ENCODE measurements at regions not wholly inside any gene's neighbourhood (a gene's known extent, or its start where the extent isn't known, plus 50 kb on each side); places are given as distances from the start of the nearest gene placed in this dataset.

- TF ChIP-seq PBX3 (IDR thresholded peaks at IDR 0.05): no peak
- TF ChIP-seq TEAD4 (IDR thresholded peaks at IDR 0.05; ENCODE audit: borderline replicate concordance, insufficient read depth): no peak
Measured at GRCh38 chr2:2791606-2792005, 460.5 kb upstream of the MYT1L start (continued).

- Histone ChIP-seq H3K9ac (no peak overlapping the region), H3K9me3 (no peaks in the 10 kb centered on the region), H3K27me3 (ENCODE audit: insufficient read depth) (no peaks in the 10 kb centered on the region), H3K36me3 (replicated peaks in 1 of 2; ENCODE audit: control insufficient read depth in 1 of 2, insufficient read depth in 2 of 2, low read length in 1 of 2) (no peaks in the 10 kb centered on the region), H4K20me1 (ENCODE audit: insufficient read depth) (no peaks in the 10 kb centered on the region), H2AFZ (ENCODE audit: low read depth) (no peak overlapping the region), H3K79me2 (ENCODE audit: insufficient read depth) (no peaks in the 10 kb centered on the region), H3F3A (replicated peaks; ENCODE audit: insufficient read depth) (no peaks in the 10 kb centered on the region), H3K27ac (ENCODE audit: low read depth in 2 of 2, low read length in 1 of 2) (no peak overlapping the region), H3K4me2 (no peak overlapping the region), H3K4me1 (ENCODE audit: control insufficient read depth in 1 of 2, insufficient read depth in 2 of 2, low read depth in 1 of 2, low read length in 1 of 2) (peaks cover 0 to 31% of the 10 kb centered on the region in 2 experiments; a peak in 2 of 4 replicates), H3K4me3 (ENCODE audit: low read depth in 2 of 2, low read length in 1 of 2) (no peak overlapping the region), H3K9me2 (no peaks in the 10 kb centered on the region)
- TF ChIP-seq FOSL2 (IDR thresholded peaks at IDR 0.05; ENCODE audit: borderline replicate concordance, low read depth): no peak
- DNase-seq: no peak
- CTCF ChIA-PET: no interaction called here
- WGBS (ENCODE audit: low lambda C conversion rate): 40% methylated on average over 7 of the region's 11 CpGs
- POLR2A ChIA-PET: no interaction called here
Measured at GRCh38 chr2:2791031-2791430, 460.0 kb upstream of the MYT1L start.

- ChIA-PET CTCF (interaction anchor here (1.3 to 1.7 kb wide), 3 partner anchors 59 to 206 kb away, joined by 4 to 5 read pairs (median 5); no protein-coding TSS in a partner anchor), POLR2A (interaction anchor here (1.8 kb wide), 1 partner anchor 59 kb away, joined by 12 read pairs; no protein-coding TSS in a partner anchor)
- Histone ChIP-seq H3F3A (replicated peaks; ENCODE audit: insufficient read depth) (no peaks in the 10 kb centered on the region), H3K9me3 (no peaks in the 10 kb centered on the region), H3K9me2 (no peaks in the 10 kb centered on the region), H3K79me2 (ENCODE audit: insufficient read depth) (no peaks in the 10 kb centered on the region), H3K4me1 (ENCODE audit: control insufficient read depth in 1 of 2, insufficient read depth in 2 of 2, low read depth in 1 of 2, low read length in 1 of 2) (peaks cover 0 to 30% of the 10 kb centered on the region in 2 experiments; a peak in 2 of 4 replicates), H3K9ac (no peak overlapping the region), H2AFZ (ENCODE audit: low read depth) (no peak overlapping the region), H3K36me3 (replicated peaks in 1 of 2; ENCODE audit: control insufficient read depth in 1 of 2, insufficient read depth in 2 of 2, low read length in 1 of 2) (no peaks in the 10 kb centered on the region), H3K27me3 (ENCODE audit: insufficient read depth) (no peaks in the 10 kb centered on the region), H3K4me2 (no peak overlapping the region), H3K27ac (ENCODE audit: low read depth in 2 of 2, low read length in 1 of 2) (peak overlapping the region in 1 of 2 experiments; percentile 94; a peak in 2 of 4 replicates), H4K20me1 (ENCODE audit: insufficient read depth) (no peaks in the 10 kb centered on the region), H3K4me3 (ENCODE audit: low read depth in 2 of 2, low read length in 1 of 2) (no peak overlapping the region)
- WGBS (ENCODE audit: low lambda C conversion rate): 10% methylated on average over 3 of the region's 3 CpGs
- no peak for DNase-seq
- TF ChIP-seq SMC3 (IDR thresholded peaks at IDR 0.05; ENCODE audit: low read depth, low read length) (no peak), RCOR1 (IDR thresholded peaks at IDR 0.05; ENCODE audit: low read length) (no peak), CTCF (IDR thresholded peaks at IDR 0.05) (no peak), RXRA (IDR thresholded peaks at IDR 0.05; ENCODE audit: borderline replicate concordance, low read depth) (no peak), IRF3 (IDR thresholded peaks at IDR 0.05; ENCODE audit: low read depth, low read length) (no peak), TAF1 (IDR thresholded peaks at IDR 0.05; ENCODE audit: borderline replicate concordance, low read depth, low read length) (no peak), MEF2A (IDR thresholded peaks at IDR 0.05; ENCODE audit: borderline replicate concordance, low read depth) (no peak), POLR2AphosphoS5 (IDR thresholded peaks at IDR 0.05; ENCODE audit: low read depth, low read length) (no peak), CHD2 (IDR thresholded peaks at IDR 0.05; ENCODE audit: low read length, partially characterized antibody) (no peak)
Measured at GRCh38 chr2:2788076-2788475, 457.0 kb upstream of the MYT1L start.
